Chondrocyte (in vitro differentiated cells): ENCODE measurements at regions not wholly inside any gene's neighbourhood (a gene's known extent, or its start where the extent isn't known, plus 50 kb on each side); places are given as distances from the start of the nearest gene placed in this dataset.

ENCODE experiments used
- DNase-seq: peaks from one replicate; pipeline ENCODE4 v3.0.0; 2021; ENCODE audit warnings: mixed read lengths, low spot score
- H3K27ac Mint-ChIP-seq: one replicate; pipeline ENCODE4 v1.8.0; 2021; ENCODE audit warnings: mild to moderate bottlenecking, moderate library complexity, mixed read lengths; ENCODE audit not compliant: unreplicated experiment
- H3K27me3 Mint-ChIP-seq: 2 replicates; pipeline ENCODE4 v1.8.0; 2021; ENCODE audit warnings: low read depth, mixed read lengths
- H3K36me3 Mint-ChIP-seq: 2 replicates; pipeline ENCODE4 v1.8.0; 2021; ENCODE audit warnings: low read depth, mixed read lengths
- H3K4me1 Mint-ChIP-seq: 2 replicates; pipeline ENCODE4 v1.8.0; 2021; ENCODE audit warnings: low read depth, mild to moderate bottlenecking, mixed read lengths
- H3K4me3 Mint-ChIP-seq: one replicate; pipeline ENCODE4 v1.8.0; 2021; ENCODE audit warnings: mild to moderate bottlenecking, moderate library complexity, mixed read lengths; ENCODE audit not compliant: unreplicated experiment
- H3K9me3 Mint-ChIP-seq: 2 replicates; pipeline ENCODE4 v1.8.0; 2021; ENCODE audit warnings: low read depth, mixed read lengths
- TF ChIP-seq, protein P1 (sequence below): fragments of 200-600 bp; sonication (generic); IDR thresholded peaks from 2 replicates; pipeline ENCODE4 v1.5.0; 2021; ENCODE audit warnings: antibody characterized with exemption, mild to moderate bottlenecking, moderate library complexity

DNA sequence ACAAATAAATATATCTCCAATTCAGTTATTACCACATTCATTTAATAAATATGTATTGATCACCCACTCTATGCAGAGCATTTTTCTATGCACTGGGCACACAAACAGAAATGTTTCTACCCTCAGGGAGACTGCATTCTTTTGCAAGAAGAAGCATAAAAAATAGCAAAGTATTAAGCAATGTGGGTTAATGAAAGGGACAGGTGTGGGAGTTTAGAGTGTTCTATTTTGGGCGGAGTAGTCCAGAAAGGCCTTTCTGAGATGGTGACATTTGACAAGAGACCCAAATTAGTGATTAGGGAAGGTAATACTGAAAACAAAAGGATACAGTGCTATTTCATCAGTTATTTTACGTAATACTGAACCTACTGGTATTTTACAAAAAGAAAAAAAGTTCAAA lies 394.3 kb upstream of the CHST9 start:
- no peak overlapping the region for H3K4me3 Mint-ChIP-seq
- DNase-seq: no peak
- H3K27ac Mint-ChIP-seq: no peak overlapping the region
- TF ChIP-seq, protein P1, sequence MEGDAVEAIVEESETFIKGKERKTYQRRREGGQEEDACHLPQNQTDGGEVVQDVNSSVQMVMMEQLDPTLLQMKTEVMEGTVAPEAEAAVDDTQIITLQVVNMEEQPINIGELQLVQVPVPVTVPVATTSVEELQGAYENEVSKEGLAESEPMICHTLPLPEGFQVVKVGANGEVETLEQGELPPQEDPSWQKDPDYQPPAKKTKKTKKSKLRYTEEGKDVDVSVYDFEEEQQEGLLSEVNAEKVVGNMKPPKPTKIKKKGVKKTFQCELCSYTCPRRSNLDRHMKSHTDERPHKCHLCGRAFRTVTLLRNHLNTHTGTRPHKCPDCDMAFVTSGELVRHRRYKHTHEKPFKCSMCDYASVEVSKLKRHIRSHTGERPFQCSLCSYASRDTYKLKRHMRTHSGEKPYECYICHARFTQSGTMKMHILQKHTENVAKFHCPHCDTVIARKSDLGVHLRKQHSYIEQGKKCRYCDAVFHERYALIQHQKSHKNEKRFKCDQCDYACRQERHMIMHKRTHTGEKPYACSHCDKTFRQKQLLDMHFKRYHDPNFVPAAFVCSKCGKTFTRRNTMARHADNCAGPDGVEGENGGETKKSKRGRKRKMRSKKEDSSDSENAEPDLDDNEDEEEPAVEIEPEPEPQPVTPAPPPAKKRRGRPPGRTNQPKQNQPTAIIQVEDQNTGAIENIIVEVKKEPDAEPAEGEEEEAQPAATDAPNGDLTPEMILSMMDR: no peak
- H3K4me1 Mint-ChIP-seq: peaks cover 13% of the 10 kb centered on the region
- H3K27me3 Mint-ChIP-seq: peaks cover 3% of the 10 kb centered on the region
- peaks cover 18% of the 10 kb centered on the region for H3K9me3 Mint-ChIP-seq
- peaks cover 1% of the 10 kb centered on the region for H3K36me3 Mint-ChIP-seq

DNA sequence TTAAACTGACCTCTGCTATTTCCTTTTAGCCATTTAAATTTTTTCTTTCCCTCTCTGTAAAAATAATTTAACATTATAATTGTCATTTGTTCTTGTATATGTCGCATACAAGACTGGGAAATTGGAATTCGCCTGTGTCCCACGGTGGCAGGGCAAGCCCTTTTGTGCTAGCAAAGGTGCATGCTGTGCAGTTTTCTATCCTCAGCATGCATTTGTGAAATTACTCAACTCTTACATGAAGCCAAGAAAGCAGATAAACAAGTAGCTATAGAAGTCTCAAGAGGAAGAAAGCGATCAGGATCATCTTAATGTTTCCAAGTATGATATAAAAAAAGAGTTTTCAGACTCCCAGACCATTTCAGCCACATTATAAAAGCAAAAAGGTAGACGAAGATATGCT lies 392.6 kb upstream of the CHST9 start:
- Mint-ChIP-seq H3K4me1 (peaks cover 5% of the 10 kb centered on the region), H3K36me3 (peaks cover 1% of the 10 kb centered on the region), H3K4me3 (no peak overlapping the region), H3K9me3 (peaks cover 18% of the 10 kb centered on the region), H3K27me3 (peaks cover 3% of the 10 kb centered on the region), H3K27ac (no peak overlapping the region)
- TF ChIP-seq, protein P1: no peak
- DNase-seq: no peak

DNA sequence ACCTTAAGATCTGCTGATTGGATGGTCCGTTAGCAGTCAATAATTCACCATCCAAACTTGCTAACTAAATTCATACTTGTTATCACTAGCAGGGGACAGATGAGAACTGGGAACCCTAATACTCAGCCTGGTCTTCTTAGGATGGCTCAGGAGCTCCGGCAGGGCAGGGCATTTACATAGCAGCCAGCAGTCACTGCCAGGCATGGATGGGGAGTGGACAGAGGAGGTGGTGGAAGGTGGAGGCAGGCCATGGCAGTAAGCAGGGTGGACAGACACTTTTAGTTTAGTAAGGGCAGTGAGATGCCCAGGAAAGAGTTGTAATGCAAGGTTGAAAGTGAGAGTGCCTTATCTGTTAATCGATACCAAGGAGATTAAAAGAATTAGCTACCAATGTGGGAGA lies 392.2 kb upstream of the CHST9 start:
- Mint-ChIP-seq H3K4me1 (peaks cover under 1% of the 10 kb centered on the region), H3K4me3 (no peak overlapping the region), H3K27ac (no peak overlapping the region), H3K9me3 (peaks cover 13% of the 10 kb centered on the region), H3K36me3 (no peaks in the 10 kb centered on the region), H3K27me3 (peaks cover 3% of the 10 kb centered on the region)
- TF ChIP-seq, protein P1: no peak
- DNase-seq: no peak

DNA sequence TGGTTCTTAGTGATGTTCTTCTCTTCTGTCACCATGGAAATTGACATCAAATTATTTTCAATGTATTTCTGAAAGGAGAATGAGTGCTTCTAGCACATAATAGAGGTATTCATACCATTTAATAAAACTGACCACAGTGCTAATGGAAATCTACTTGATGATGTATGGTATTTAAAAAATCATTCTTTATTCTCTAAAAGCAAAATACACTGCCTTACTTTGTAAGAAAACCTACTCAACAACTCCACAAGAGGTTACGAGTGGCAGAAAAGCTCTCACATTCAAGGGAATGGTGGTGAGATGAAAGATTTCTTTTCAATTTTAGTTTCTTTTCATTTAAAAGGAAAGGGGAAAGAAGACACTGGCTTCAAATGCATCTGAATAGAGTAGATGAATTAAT lies 382.3 kb upstream of the CHST9 start:
- DNase-seq: no peak
- peaks cover 2% of the 10 kb centered on the region for H3K36me3 Mint-ChIP-seq
- peaks cover 16% of the 10 kb centered on the region for H3K9me3 Mint-ChIP-seq
- TF ChIP-seq, protein P1: no peak
- H3K27me3 Mint-ChIP-seq: peaks cover 3% of the 10 kb centered on the region
- H3K4me1 Mint-ChIP-seq: no peaks in the 10 kb centered on the region
- H3K27ac Mint-ChIP-seq: no peak overlapping the region
- H3K4me3 Mint-ChIP-seq: no peak overlapping the region

DNA sequence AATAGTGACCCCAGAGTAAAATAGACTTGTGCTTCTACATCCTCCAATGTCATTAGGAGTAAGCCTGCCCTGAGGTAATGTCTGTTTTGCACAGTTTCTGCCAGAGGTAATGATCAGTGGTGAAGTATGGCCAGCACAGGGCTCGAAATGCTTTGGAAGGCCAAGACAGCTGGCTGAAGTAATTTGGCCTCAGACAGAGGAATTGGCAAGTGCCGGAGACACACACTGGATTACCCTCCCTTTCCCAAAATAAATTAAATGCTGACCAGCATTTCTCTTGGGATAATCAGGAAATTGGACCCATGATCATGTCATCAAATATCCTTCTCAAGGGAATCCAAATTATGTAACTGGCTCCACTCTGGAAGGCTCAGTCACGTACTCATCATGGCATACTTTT lies 379.0 kb upstream of the CHST9 start:
- Mint-ChIP-seq H3K27ac (no peak overlapping the region), H3K4me1 (no peaks in the 10 kb centered on the region), H3K9me3 (peaks cover 6% of the 10 kb centered on the region), H3K36me3 (peaks cover 2% of the 10 kb centered on the region), H3K27me3 (peaks cover 12% of the 10 kb centered on the region), H3K4me3 (no peak overlapping the region)
- DNase-seq: no peak
- TF ChIP-seq, protein P1: no peak
